Lower leg skin (tissue), 3 donors: ENCODE measurements at regions not wholly inside any gene's neighbourhood (a gene's known extent, or its start where the extent isn't known, plus 50 kb on each side); places are given as distances from the start of the nearest gene placed in this dataset.

Experiments used
- POLR2A ChIP-seq, 2 donors: fragments of 450-650 bp; IDR thresholded peaks; one replicate each; pipeline ENCODE4 v1.6.1; 2016 to 2017; ENCODE audit warnings: antibody characterized with exemption in 2 of 2, mild to moderate bottlenecking in 1 of 2, moderate library complexity in 1 of 2
- TF ChIP-seq, protein P1 (sequence below), 3 donors: fragments of 450-650 bp; IDR thresholded peaks; one replicate each; pipeline ENCODE4 v1.5.1; 2016; ENCODE audit warnings: antibody characterized with exemption in 3 of 3, mild to moderate bottlenecking in 3 of 3, moderate library complexity in 2 of 3

- TF ChIP-seq, protein P1, sequence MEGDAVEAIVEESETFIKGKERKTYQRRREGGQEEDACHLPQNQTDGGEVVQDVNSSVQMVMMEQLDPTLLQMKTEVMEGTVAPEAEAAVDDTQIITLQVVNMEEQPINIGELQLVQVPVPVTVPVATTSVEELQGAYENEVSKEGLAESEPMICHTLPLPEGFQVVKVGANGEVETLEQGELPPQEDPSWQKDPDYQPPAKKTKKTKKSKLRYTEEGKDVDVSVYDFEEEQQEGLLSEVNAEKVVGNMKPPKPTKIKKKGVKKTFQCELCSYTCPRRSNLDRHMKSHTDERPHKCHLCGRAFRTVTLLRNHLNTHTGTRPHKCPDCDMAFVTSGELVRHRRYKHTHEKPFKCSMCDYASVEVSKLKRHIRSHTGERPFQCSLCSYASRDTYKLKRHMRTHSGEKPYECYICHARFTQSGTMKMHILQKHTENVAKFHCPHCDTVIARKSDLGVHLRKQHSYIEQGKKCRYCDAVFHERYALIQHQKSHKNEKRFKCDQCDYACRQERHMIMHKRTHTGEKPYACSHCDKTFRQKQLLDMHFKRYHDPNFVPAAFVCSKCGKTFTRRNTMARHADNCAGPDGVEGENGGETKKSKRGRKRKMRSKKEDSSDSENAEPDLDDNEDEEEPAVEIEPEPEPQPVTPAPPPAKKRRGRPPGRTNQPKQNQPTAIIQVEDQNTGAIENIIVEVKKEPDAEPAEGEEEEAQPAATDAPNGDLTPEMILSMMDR (IDR thresholded peaks at IDR 0.05), result no peak
- TF ChIP-seq POLR2A (IDR thresholded peaks at IDR 0.05), result no peak
Measured at GRCh38 chr16:35637683-35638082, 2178.3 kb downstream of the TP53TG3F start.
